ENCODE measurements at regions not wholly inside any gene's neighbourhood (a gene's known extent, or its start where the extent isn't known, plus 50 kb on each side); places are given as distances from the start of the nearest gene placed in this dataset.

DNA sequence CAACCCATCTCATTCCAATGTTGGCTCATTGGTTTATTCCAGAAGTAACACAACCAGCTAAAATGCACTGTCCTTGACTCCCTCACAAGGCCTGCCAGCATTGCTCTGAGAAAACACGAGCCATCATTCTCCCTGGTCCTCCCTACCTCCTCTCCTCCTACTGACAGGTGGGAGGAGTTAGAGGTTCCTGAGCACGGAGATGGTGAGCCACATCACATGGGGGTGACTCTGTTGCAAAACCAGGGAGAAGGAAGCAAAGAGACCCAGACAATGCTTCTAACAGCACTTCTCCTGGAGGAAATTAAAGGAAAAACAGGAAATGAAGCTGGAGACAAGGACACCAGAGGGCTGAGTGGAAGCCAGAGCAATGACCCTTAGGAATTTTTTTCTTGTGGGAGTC lies 667.4 kb downstream of the NTRK3 start:
- H3K27me3 ChIP-seq (ENCODE audit: control insufficient read depth in 1 of 2, insufficient read depth in 2 of 2, low read length in 2 of 2): no peaks in the 10 kb centered on the region
- no peak overlapping the region for H2AFZ ChIP-seq (ENCODE audit: low read length)
- TF ChIP-seq ZNF616 (CRISPR knock-in tag; IDR thresholded peaks at IDR 0.05; ENCODE audit: low read depth) (no peak), ZMAT3 (CRISPR knock-in tag; conservative IDR thresholded peaks at IDR 0.05) (no peak), MED8 (CRISPR knock-in tag; IDR thresholded peaks at IDR 0.05; ENCODE audit: insufficient replicate concordance) (no peak)
- ChIA-PET CTCF (ENCODE audit: low intra/inter-chr PET ratio, low total read pairs) (no interaction called here), POLR2A (no interaction called here)
- DNase-seq (ENCODE audit: low spot score) (no peak), ATAC-seq (no peak), FAIRE-seq (no peak)
- no peak overlapping the region for H3K4me3 ChIP-seq (replicated peaks in 1 of 3; ENCODE audit: insufficient read depth in 1 of 3, low read depth in 2 of 3, low read length in 3 of 3)
- no peaks in the 10 kb centered on the region for H3K4me1 ChIP-seq (ENCODE audit: insufficient read depth, low read length)
- H3K9ac ChIP-seq (ENCODE audit: insufficient read depth, low read depth, low read length): no peak overlapping the region
- WGBS (ENCODE audit: low lambda C conversion rate): 5% methylated on average over 2 of the region's 2 CpGs
- intact Hi-C loops (cut with micrococcal nuclease; ENCODE audit: unreplicated experiment) (no loop called here), in situ Hi-C loops (cut with HindIII; ENCODE audit: extremely low pct_ligation_motif_present, low pct_unique_long_range_greater_than_20kb) (no loop called here)
- no peaks in the 10 kb centered on the region for H4K20me1 ChIP-seq (ENCODE audit: insufficient read depth, low read length)
- H3K27ac ChIP-seq (ENCODE audit: extremely low read length, insufficient read depth, low read length): no peak overlapping the region
- H3K79me2 ChIP-seq (ENCODE audit: insufficient read depth, low read length): no peaks in the 10 kb centered on the region
- no peak overlapping the region for H3K4me2 ChIP-seq (ENCODE audit: low read depth, low read length)
- no TSS peak for BruUV-seq (replicated peaks)
- H3K36me3 ChIP-seq (replicated peaks in 1 of 2; ENCODE audit: control insufficient read depth in 1 of 2, insufficient read depth in 2 of 2, low read length in 2 of 2): no peaks in the 10 kb centered on the region
- H3K9me3 ChIP-seq (ENCODE audit: low read length): peaks cover 86% of the 10 kb centered on the region

DNA sequence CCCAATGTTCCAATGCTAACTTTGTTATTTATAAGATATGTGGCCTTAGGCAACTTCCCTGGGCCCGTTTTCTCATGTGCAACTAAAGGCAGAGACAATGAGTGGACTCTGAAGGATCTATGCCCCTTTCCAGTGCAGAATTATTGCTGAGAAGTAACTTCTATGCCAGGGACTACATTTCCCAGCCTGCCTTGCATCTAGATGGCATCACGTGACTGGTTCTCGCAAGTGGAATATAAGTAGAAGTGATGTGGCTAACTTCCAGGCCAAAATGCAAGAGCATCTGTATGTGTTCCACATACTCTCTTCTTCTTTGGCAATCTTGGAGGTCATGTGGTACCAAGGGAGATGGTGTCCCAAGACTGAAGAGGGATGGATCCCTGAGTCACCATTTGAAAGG lies 674.4 kb downstream of the NTRK3 start:
- Histone ChIP-seq H3K9me3 (ENCODE audit: low read length) (peaks cover 89% of the 10 kb centered on the region), H3K4me3 (replicated peaks in 1 of 3; ENCODE audit: insufficient read depth in 1 of 3, low read depth in 2 of 3, low read length in 3 of 3) (no peak overlapping the region), H3K9ac (ENCODE audit: insufficient read depth, low read depth, low read length) (no peak overlapping the region), H3K4me1 (ENCODE audit: insufficient read depth, low read length) (no peaks in the 10 kb centered on the region), H3K79me2 (ENCODE audit: insufficient read depth, low read length) (no peaks in the 10 kb centered on the region), H3K4me2 (ENCODE audit: low read depth, low read length) (no peak overlapping the region), H2AFZ (ENCODE audit: low read length) (no peak overlapping the region), H3K36me3 (replicated peaks in 1 of 2; ENCODE audit: control insufficient read depth in 1 of 2, insufficient read depth in 2 of 2, low read length in 2 of 2) (no peaks in the 10 kb centered on the region), H3K27me3 (ENCODE audit: control insufficient read depth in 1 of 2, insufficient read depth in 2 of 2, low read length in 2 of 2) (no peaks in the 10 kb centered on the region), H4K20me1 (ENCODE audit: insufficient read depth, low read length) (no peaks in the 10 kb centered on the region), H3K27ac (ENCODE audit: extremely low read length, insufficient read depth, low read length) (no peak overlapping the region)
- BruUV-seq (replicated peaks): no TSS peak
- in situ Hi-C loops (cut with HindIII; ENCODE audit: extremely low pct_ligation_motif_present, low pct_unique_long_range_greater_than_20kb): no loop called here
- ChIA-PET POLR2A (no interaction called here), CTCF (ENCODE audit: low intra/inter-chr PET ratio, low total read pairs) (no interaction called here)
- ATAC-seq (no peak), DNase-seq (ENCODE audit: low spot score) (no peak), FAIRE-seq (no peak)
- TF ChIP-seq, protein P1, sequence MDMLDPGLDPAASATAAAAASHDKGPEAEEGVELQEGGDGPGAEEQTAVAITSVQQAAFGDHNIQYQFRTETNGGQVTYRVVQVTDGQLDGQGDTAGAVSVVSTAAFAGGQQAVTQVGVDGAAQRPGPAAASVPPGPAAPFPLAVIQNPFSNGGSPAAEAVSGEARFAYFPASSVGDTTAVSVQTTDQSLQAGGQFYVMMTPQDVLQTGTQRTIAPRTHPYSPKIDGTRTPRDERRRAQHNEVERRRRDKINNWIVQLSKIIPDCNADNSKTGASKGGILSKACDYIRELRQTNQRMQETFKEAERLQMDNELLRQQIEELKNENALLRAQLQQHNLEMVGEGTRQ (IDR thresholded peaks at IDR 0.05; ENCODE audit: low read depth, low read length): peak; percentile 40; the same call in 1 of the 2 replicates
- TF ChIP-seq, protein P1 (CRISPR knock-in tag; IDR thresholded peaks at IDR 0.05; ENCODE audit: borderline replicate concordance): no peak
- TF ChIP-seq, protein P2, sequence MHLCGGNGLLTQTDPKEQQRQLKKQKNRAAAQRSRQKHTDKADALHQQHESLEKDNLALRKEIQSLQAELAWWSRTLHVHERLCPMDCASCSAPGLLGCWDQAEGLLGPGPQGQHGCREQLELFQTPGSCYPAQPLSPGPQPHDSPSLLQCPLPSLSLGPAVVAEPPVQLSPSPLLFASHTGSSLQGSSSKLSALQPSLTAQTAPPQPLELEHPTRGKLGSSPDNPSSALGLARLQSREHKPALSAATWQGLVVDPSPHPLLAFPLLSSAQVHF (CRISPR knock-in tag; IDR thresholded peaks at IDR 0.05): no peak
- TF ChIP-seq PHF5A (CRISPR knock-in tag; IDR thresholded peaks at IDR 0.05; ENCODE audit: low read depth, unreplicated experiment): no peak
- peak; percentile 55; the same call in 1 of the 2 replicates for TF ChIP-seq RAD51 (IDR thresholded peaks at IDR 0.05; ENCODE audit: borderline replicate concordance)
- 0% methylated on average over 3 of the region's 3 CpGs for WGBS (ENCODE audit: low lambda C conversion rate)
- intact Hi-C loops (cut with micrococcal nuclease; ENCODE audit: unreplicated experiment): no loop called here

All from HepG2 (cell line).